HEK293 (cell line): ENCODE measurements at regions not wholly inside any gene's neighbourhood (a gene's known extent, or its start where the extent isn't known, plus 50 kb on each side); places are given as distances from the start of the nearest gene placed in this dataset.

Experiments
- CTCF ChIA-PET: fragments of 350-600 bp; formaldehyde crosslinking; extraction: SDS; loops from one replicate; lab custom pipeline; 2021; ENCODE audit warnings: antibody characterized with exemption; lab: Yijun Ruan, JAX
- POLR2A ChIA-PET: fragments of 300-600 bp; formaldehyde crosslinking; extraction: SDS; loops from one replicate; lab custom pipeline; 2020; ENCODE audit warnings: antibody characterized with exemption, inconsistent platforms; lab: Yijun Ruan, JAX
- H3K27ac ChIP-seq: fragments of 200-500 bp; sonication (Bioruptor generic); 2 replicates; pipeline ENCODE4 v1.5.1; 2014; ENCODE audit warnings: low read depth, low read length, control low read depth, inconsistent platforms; ENCODE audit errors: extremely low read depth
- H3K36me3 ChIP-seq, 2 experiments: fragments of 200-500 bp in 1 of 2; sonication (Bioruptor generic) in 1 of 2; 1 replicate in 1 of 2; 2 replicates in 1 of 2; pipeline ENCODE4 v1.5.1; 2014 to 2017; ENCODE audit warnings: inconsistent platforms in 2 of 2, low read length in 2 of 2; ENCODE audit not compliant: control insufficient read depth in 2 of 2, insufficient read depth in 1 of 2
- H3K4me1 ChIP-seq: fragments of 200-500 bp; sonication (Bioruptor generic); 2 replicates; pipeline ENCODE4 v1.5.1; 2014; ENCODE audit warnings: mild to moderate bottlenecking, low read length, inconsistent platforms; ENCODE audit not compliant: control insufficient read depth, insufficient read depth
- H3K4me3 ChIP-seq: 2 replicates; pipeline ENCODE4 v1.5.1; 2011; ENCODE audit warnings: low read depth, mild to moderate bottlenecking, control low read depth, low read length, moderate library complexity
- H3K9me3 ChIP-seq: fragments of 200-500 bp; sonication (Bioruptor generic); 2 replicates; pipeline ENCODE4 v1.5.1; 2014; ENCODE audit warnings: low read depth, low read length, inconsistent platforms; ENCODE audit not compliant: control insufficient read depth, insufficient read depth
- EGR2 ChIP-seq: fragments of 450-650 bp; formaldehyde crosslinking; IDR thresholded peaks from 2 replicates; pipeline ENCODE4 v1.5.1; 2016; ENCODE audit warnings: low read depth, missing biosample characterization, missing genetic modification characterization
- GLI2 ChIP-seq: fragments of 450-650 bp; formaldehyde crosslinking; IDR thresholded peaks from 2 replicates; pipeline ENCODE4; 2017; ENCODE audit warnings: missing biosample characterization, missing genetic modification characterization, low read depth, borderline replicate concordance
- HOXA7 ChIP-seq: sonication (generic); formaldehyde crosslinking; IDR thresholded peaks from 2 replicates; pipeline ENCODE4 v1.8.1; 2022; ENCODE audit warnings: missing genetic modification reagents, borderline replicate concordance
- KLF1 ChIP-seq: fragments of 450-650 bp; formaldehyde crosslinking; IDR thresholded peaks from 2 replicates; pipeline ENCODE4 v1.5.1; 2016; ENCODE audit warnings: missing biosample characterization, missing genetic modification characterization
- KLF10 ChIP-seq: fragments of 450-650 bp; IDR thresholded peaks from 2 replicates; pipeline ENCODE4 v1.5.1; 2018; ENCODE audit warnings: missing biosample characterization, mild to moderate bottlenecking, missing genetic modification characterization
- MZF1 ChIP-seq: fragments of 450-650 bp; formaldehyde crosslinking; IDR thresholded peaks from 2 replicates; pipeline ENCODE4 v1.5.1; 2017; ENCODE audit warnings: missing biosample characterization, missing genetic modification characterization, borderline replicate concordance
- SCRT2 ChIP-seq: fragments of 450-650 bp; formaldehyde crosslinking; IDR thresholded peaks from 2 replicates; pipeline ENCODE4 v1.5.1; 2016; ENCODE audit warnings: missing biosample characterization, missing genetic modification characterization
- SP3 ChIP-seq: fragments of 450-650 bp; formaldehyde crosslinking; IDR thresholded peaks from 2 replicates; pipeline ENCODE4 v1.5.1; 2016; ENCODE audit warnings: missing biosample characterization, missing genetic modification characterization
- SP7 ChIP-seq: fragments of 450-650 bp; formaldehyde crosslinking; IDR thresholded peaks from 2 replicates; pipeline ENCODE4 v1.5.1; 2016; ENCODE audit warnings: missing biosample characterization, missing genetic modification characterization
- ZEB2 ChIP-seq: fragments of 450-650 bp; formaldehyde crosslinking; IDR thresholded peaks from 2 replicates; pipeline ENCODE4 v1.5.1; 2016; ENCODE audit warnings: missing biosample characterization, missing genetic modification characterization
- ZFHX2 ChIP-seq: fragments of 450-650 bp; formaldehyde crosslinking; conservative IDR thresholded peaks from 2 replicates; pipeline ENCODE4 v1.5.1; 2016; ENCODE audit warnings: missing biosample characterization, missing genetic modification characterization
- ZIC2 ChIP-seq: fragments of 450-650 bp; formaldehyde crosslinking; IDR thresholded peaks from 2 replicates; pipeline ENCODE4 v1.5.1; 2016; ENCODE audit warnings: missing biosample characterization, missing genetic modification characterization
- ZNF112 ChIP-seq: fragments of 450-650 bp; formaldehyde crosslinking; IDR thresholded peaks from 2 replicates; pipeline ENCODE4 v1.5.0; 2017; ENCODE audit warnings: missing biosample characterization, missing genetic modification characterization
- ZNF16 ChIP-seq: fragments of 450-650 bp; formaldehyde crosslinking; IDR thresholded peaks from 2 replicates; pipeline ENCODE4 v1.5.1; 2016; ENCODE audit warnings: low read depth, missing biosample characterization, missing genetic modification characterization
- ZNF169 ChIP-seq: fragments of 450-650 bp; formaldehyde crosslinking; IDR thresholded peaks from 2 replicates; pipeline ENCODE4 v1.5.1; 2016; ENCODE audit warnings: missing biosample characterization, missing genetic modification characterization
- ZNF202 ChIP-seq: fragments of 450-650 bp; formaldehyde crosslinking; IDR thresholded peaks from 2 replicates; pipeline ENCODE4 v1.5.1; 2016; ENCODE audit warnings: missing biosample characterization, missing genetic modification characterization, borderline replicate concordance
- ZNF280D ChIP-seq: fragments of 450-650 bp; formaldehyde crosslinking; IDR thresholded peaks from 2 replicates; pipeline ENCODE4 v1.5.1; 2016; ENCODE audit warnings: missing biosample characterization, missing genetic modification characterization
- ZNF354C ChIP-seq: fragments of 450-650 bp; formaldehyde crosslinking; IDR thresholded peaks from 2 replicates; pipeline ENCODE4 v1.5.1; 2016; ENCODE audit warnings: missing biosample characterization, missing genetic modification characterization, low read depth, borderline replicate concordance
- ZNF366 ChIP-seq: fragments of 450-650 bp; formaldehyde crosslinking; conservative IDR thresholded peaks from 2 replicates; pipeline ENCODE4 v1.5.1; 2016; ENCODE audit warnings: missing biosample characterization, missing genetic modification characterization
- ZNF488 ChIP-seq: fragments of 450-650 bp; formaldehyde crosslinking; IDR thresholded peaks from 2 replicates; pipeline ENCODE4 v1.5.1; 2016; ENCODE audit warnings: missing biosample characterization, missing genetic modification characterization
- ZNF585B ChIP-seq: fragments of 450-650 bp; formaldehyde crosslinking; IDR thresholded peaks from 2 replicates; pipeline ENCODE4 v1.5.1; 2016; ENCODE audit warnings: missing biosample characterization, missing genetic modification characterization
- ZNF596 ChIP-seq: fragments of 450-650 bp; IDR thresholded peaks from 2 replicates; pipeline ENCODE4 v1.5.0; 2018; ENCODE audit warnings: missing biosample characterization, mild to moderate bottlenecking, missing genetic modification characterization, moderate library complexity
- ZNF658 ChIP-seq: fragments of 450-650 bp; formaldehyde crosslinking; IDR thresholded peaks from 2 replicates; pipeline ENCODE4; 2016; ENCODE audit warnings: missing biosample characterization, missing genetic modification characterization
- ZNF660 ChIP-seq: fragments of 450-650 bp; IDR thresholded peaks from 2 replicates; pipeline ENCODE4 v1.5.1; 2018; ENCODE audit warnings: missing biosample characterization, mild to moderate bottlenecking, missing genetic modification characterization
- ZNF670 ChIP-seq: fragments of 450-650 bp; formaldehyde crosslinking; IDR thresholded peaks from 2 replicates; pipeline ENCODE4 v1.5.1; 2016; ENCODE audit warnings: missing biosample characterization, missing genetic modification characterization, low read depth
- ZNF837 ChIP-seq: fragments of 450-650 bp; formaldehyde crosslinking; IDR thresholded peaks from 2 replicates; pipeline ENCODE4 v1.5.1; 2016; ENCODE audit warnings: missing biosample characterization, missing genetic modification characterization
- ZNF843 ChIP-seq: fragments of 450-650 bp; formaldehyde crosslinking; IDR thresholded peaks from 2 replicates; pipeline ENCODE4 v1.5.1; 2016; ENCODE audit warnings: missing biosample characterization, missing genetic modification characterization
- ZSCAN5A ChIP-seq: fragments of 450-650 bp; formaldehyde crosslinking; IDR thresholded peaks from 2 replicates; pipeline ENCODE4 v1.5.1; 2016; ENCODE audit warnings: missing biosample characterization, missing genetic modification characterization
- TF ChIP-seq, protein P1 (sequence below): fragments of 450-650 bp; formaldehyde crosslinking; IDR thresholded peaks from 2 replicates; pipeline ENCODE4 v1.5.1; 2017; ENCODE audit warnings: missing biosample characterization, mild to moderate bottlenecking, missing genetic modification characterization, moderate library complexity
- TF ChIP-seq, protein P2 (sequence below): fragments of 450-650 bp; formaldehyde crosslinking; IDR thresholded peaks from 2 replicates; pipeline ENCODE4 v1.5.1; 2016; ENCODE audit warnings: missing biosample characterization, missing genetic modification characterization

GRCh38 chr13:86974251-86974994 is 696.7 kb upstream of the SLITRK5 start:
- TF ChIP-seq ZNF169 (no peak), MZF1 (tag by site-specific recombination) (no peak), HOXA7 (no peak), ZFHX2 (tag by site-specific recombination) (no peak), ZNF354C (no peak), ZNF843 (no peak), ZIC2 (tag by site-specific recombination) (no peak), ZNF596 (no peak), ZNF280D (no peak), ZNF660 (tag by site-specific recombination) (no peak), GLI2 (tag by site-specific recombination) (no peak), ZNF658 (tag by site-specific recombination) (no peak)
- ChIA-PET POLR2A (no interaction called here), CTCF (no interaction called here)

DNA sequence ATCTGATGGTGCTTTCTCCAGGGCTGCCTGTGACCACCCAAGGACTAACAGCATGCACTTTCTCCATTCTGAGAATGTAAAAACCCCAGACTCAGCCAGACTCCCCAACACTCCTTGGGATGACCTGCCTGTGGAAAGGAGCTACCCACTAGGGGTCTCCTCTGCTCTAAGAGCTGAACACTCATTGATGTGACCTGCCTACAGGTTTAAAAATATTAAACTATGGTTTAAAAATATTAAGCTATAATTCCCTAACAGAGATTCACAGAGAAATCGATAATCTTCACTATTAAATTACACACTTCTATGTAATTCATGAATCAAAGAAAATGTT is 696.2 kb upstream of the SLITRK5 start:
- ChIA-PET CTCF (no interaction called here), POLR2A (no interaction called here)
- H3K9me3 ChIP-seq, result no peaks in the 10 kb centered on the region
- no peak overlapping the region for H3K4me3 ChIP-seq
- TF ChIP-seq ZSCAN5A (tag by site-specific recombination) (no peak), ZNF670 (tag by site-specific recombination) (no peak), EGR2 (tag by site-specific recombination) (no peak), ZNF202 (tag by site-specific recombination) (no peak), SP3 (tag by site-specific recombination) (no peak), ZNF488 (tag by site-specific recombination) (no peak), KLF10 (tag by site-specific recombination) (no peak), ZNF366 (tag by site-specific recombination) (no peak), ZNF16 (tag by site-specific recombination) (no peak), ZEB2 (tag by site-specific recombination) (no peak), SCRT2 (tag by site-specific recombination) (no peak), ZNF112 (tag by site-specific recombination) (no peak), KLF1 (tag by site-specific recombination) (no peak), ZNF837 (tag by site-specific recombination) (no peak), ZNF585B (tag by site-specific recombination) (no peak), ZNF843 (no peak), SP7 (tag by site-specific recombination) (no peak)
- TF ChIP-seq, protein P1, sequence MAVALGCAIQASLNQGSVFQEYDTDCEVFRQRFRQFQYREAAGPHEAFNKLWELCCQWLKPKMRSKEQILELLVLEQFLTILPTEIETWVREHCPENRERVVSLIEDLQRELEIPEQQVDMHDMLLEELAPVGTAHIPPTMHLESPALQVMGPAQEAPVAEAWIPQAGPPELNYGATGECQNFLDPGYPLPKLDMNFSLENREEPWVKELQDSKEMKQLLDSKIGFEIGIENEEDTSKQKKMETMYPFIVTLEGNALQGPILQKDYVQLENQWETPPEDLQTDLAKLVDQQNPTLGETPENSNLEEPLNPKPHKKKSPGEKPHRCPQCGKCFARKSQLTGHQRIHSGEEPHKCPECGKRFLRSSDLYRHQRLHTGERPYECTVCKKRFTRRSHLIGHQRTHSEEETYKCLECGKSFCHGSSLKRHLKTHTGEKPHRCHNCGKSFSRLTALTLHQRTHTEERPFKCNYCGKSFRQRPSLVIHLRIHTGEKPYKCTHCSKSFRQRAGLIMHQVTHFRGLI (tag by site-specific recombination), result no peak
- TF ChIP-seq, protein P2, sequence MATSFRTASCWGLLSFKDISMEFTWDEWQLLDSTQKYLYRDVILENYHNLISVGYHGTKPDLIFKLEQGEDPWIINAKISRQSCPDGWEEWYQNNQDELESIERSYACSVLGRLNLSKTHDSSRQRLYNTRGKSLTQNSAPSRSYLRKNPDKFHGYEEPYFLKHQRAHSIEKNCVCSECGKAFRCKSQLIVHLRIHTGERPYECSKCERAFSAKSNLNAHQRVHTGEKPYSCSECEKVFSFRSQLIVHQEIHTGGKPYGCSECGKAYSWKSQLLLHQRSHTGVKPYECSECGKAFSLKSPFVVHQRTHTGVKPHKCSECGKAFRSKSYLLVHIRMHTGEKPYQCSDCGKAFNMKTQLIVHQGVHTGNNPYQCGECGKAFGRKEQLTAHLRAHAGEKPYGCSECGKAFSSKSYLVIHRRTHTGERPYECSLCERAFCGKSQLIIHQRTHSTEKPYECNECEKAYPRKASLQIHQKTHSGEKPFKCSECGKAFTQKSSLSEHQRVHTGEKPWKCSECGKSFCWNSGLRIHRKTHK (tag by site-specific recombination), result no peak
- no peaks in the 10 kb centered on the region for H3K4me1 ChIP-seq
- H3K36me3 ChIP-seq, result no peaks in the 10 kb centered on the region
- H3K27ac ChIP-seq, result no peak overlapping the region

More at GRCh38 chr13:86974251-86974994, 696.7 kb upstream of the SLITRK5 start:
- Histone ChIP-seq H3K4me1 (no peaks in the 10 kb centered on the region), H3K27ac (no peak overlapping the region), H3K9me3 (no peaks in the 10 kb centered on the region), H3K4me3 (no peak overlapping the region), H3K36me3 (no peaks in the 10 kb centered on the region)
